SK-N-SH (cell line): ENCODE measurements at regions not wholly inside any gene's neighbourhood (a gene's known extent, or its start where the extent isn't known, plus 50 kb on each side); places are given as distances from the start of the nearest gene placed in this dataset.

Experiments used
- CTCF ChIA-PET: fragments of 300-600, 350-600 bp; formaldehyde crosslinking; extraction: SDS; loops from one replicate; lab custom pipeline; 2021; lab: Yijun Ruan, JAX
- POLR2A ChIA-PET: fragments of 350-600 bp; sonication (Branson Sonifier 250); formaldehyde crosslinking; extraction: SDS; loops from one replicate; lab custom pipeline; 2020; ENCODE audit warnings: antibody characterized with exemption, inconsistent platforms; lab: Yijun Ruan, JAX
- DNase-seq: peaks from one replicate; pipeline ENCODE4 v3.0.0; 2012
- H2AFZ ChIP-seq: fragments of 200-600 bp; sonication (generic); 2 replicates; pipeline ENCODE4 v1.8.1; 2016; ENCODE audit warnings: antibody characterized with exemption, mild to moderate bottlenecking, low read depth
- H3F3A ChIP-seq: fragments of 200-600 bp; sonication (generic); replicated peaks from 2 replicates; pipeline ENCODE3; 2016; ENCODE audit warnings: antibody characterized with exemption, mild to moderate bottlenecking; ENCODE audit not compliant: insufficient read depth
- H3K27ac ChIP-seq, 2 experiments: fragments of 200-500 bp in 1 of 2; fragments of 200-600 bp in 1 of 2; sonication (Bioruptor generic) in 1 of 2; sonication (generic), shearing (Covaris generic) in 1 of 2; 2 replicates each; pipeline versions ENCODE4 v1.5.1 to v1.6.1; 2014 to 2016; ENCODE audit warnings: low read depth in 2 of 2, inconsistent platforms in 1 of 2, low read length in 1 of 2, mild to moderate bottlenecking in 1 of 2, mixed read lengths in 1 of 2
- H3K27me3 ChIP-seq: fragments of 200-600 bp; sonication (generic), shearing (Covaris generic); 2 replicates; pipeline ENCODE4 v1.6.1; 2016; ENCODE audit warnings: mixed run types; ENCODE audit not compliant: insufficient read depth
- H3K36me3 ChIP-seq, 2 experiments: fragments of 200-500 bp in 1 of 2; fragments of 200-600 bp in 1 of 2; sonication (Bioruptor generic) in 1 of 2; sonication (generic) in 1 of 2; replicated peaks in 1 of 2; 2 replicates each; pipeline versions ENCODE3 to v1.5.1; 2014 to 2016; ENCODE audit warnings: low read length in 1 of 2, mild to moderate bottlenecking in 1 of 2; ENCODE audit not compliant: insufficient read depth in 2 of 2, control insufficient read depth in 1 of 2
- H3K4me1 ChIP-seq, 2 experiments: fragments of 200-500 bp in 1 of 2; fragments of 200-600 bp in 1 of 2; sonication (Bioruptor generic) in 1 of 2; sonication (generic), shearing (Covaris generic) in 1 of 2; 2 replicates each; pipeline versions ENCODE4 v1.5.1 to v1.6.1; 2014 to 2016; ENCODE audit warnings: low read depth in 1 of 2, low read length in 1 of 2, mixed run types in 1 of 2; ENCODE audit not compliant: insufficient read depth in 2 of 2, control insufficient read depth in 1 of 2
- H3K4me2 ChIP-seq: fragments of 200-600 bp; sonication (generic), shearing (Covaris generic); 2 replicates; pipeline ENCODE4 v1.6.1; 2017; ENCODE audit warnings: mixed run types
- H3K4me3 ChIP-seq, 2 experiments: fragments of 200-500 bp in 1 of 2; fragments of 200-600 bp in 1 of 2; sonication (Bioruptor generic) in 1 of 2; sonication (generic), shearing (Covaris generic) in 1 of 2; 2 replicates each; pipeline versions ENCODE4 v1.5.1 to v1.8.1; 2014 to 2016; ENCODE audit warnings: low read depth in 2 of 2, inconsistent platforms in 1 of 2, low read length in 1 of 2, mild to moderate bottlenecking in 1 of 2, mixed read lengths in 1 of 2, moderate library complexity in 1 of 2
- H3K79me2 ChIP-seq: fragments of 200-600 bp; sonication (generic); 2 replicates; pipeline ENCODE4 v1.8.1; 2017; ENCODE audit warnings: mild to moderate bottlenecking; ENCODE audit not compliant: insufficient read depth
- H3K9ac ChIP-seq: fragments of 200-600 bp; sonication (generic); 2 replicates; pipeline ENCODE4 v1.6.1; 2017; ENCODE audit warnings: mixed run types
- H3K9me2 ChIP-seq: fragments of 200-600 bp; sonication (generic); 2 replicates; pipeline ENCODE4 v1.6.1; 2017; ENCODE audit warnings: mixed run types
- H3K9me3 ChIP-seq: fragments of 200-600 bp; sonication (generic); 2 replicates; pipeline ENCODE4 v1.6.1; 2017; ENCODE audit warnings: mixed run types, mild to moderate bottlenecking, moderate library complexity
- H4K20me1 ChIP-seq: fragments of 200-600 bp; sonication (generic); 2 replicates; pipeline ENCODE4 v1.6.1; 2017; ENCODE audit warnings: mild to moderate bottlenecking, mixed run types; ENCODE audit not compliant: insufficient read depth
- EZH2phosphoT487 ChIP-seq: fragments of 200-600 bp; sonication (generic); IDR thresholded peaks from 2 replicates; pipeline ENCODE4 v1.6.1; 2017; ENCODE audit warnings: low read depth, mixed run types, mild to moderate bottlenecking, antibody characterized with exemption, moderate library complexity, borderline replicate concordance
- FOXM1 ChIP-seq: IDR thresholded peaks from 2 replicates; pipeline ENCODE4 v1.4.0; 2012; ENCODE audit warnings: low read depth, mild to moderate bottlenecking
- GABPA ChIP-seq: IDR thresholded peaks from 2 replicates; pipeline ENCODE4 v1.4.0; 2012; ENCODE audit warnings: low read depth, mild to moderate bottlenecking
- GATA2 ChIP-seq: sonication (generic); formaldehyde crosslinking; IDR thresholded peaks from 2 replicates; pipeline ENCODE4 v1.5.0; 2020; ENCODE audit warnings: mild to moderate bottlenecking, missing genetic modification reagents
- JUND ChIP-seq: IDR thresholded peaks from 2 replicates; pipeline ENCODE4 v1.4.0; 2012
- NRF1 ChIP-seq: IDR thresholded peaks from 2 replicates; pipeline ENCODE4 v1.6.1; 2012; ENCODE audit warnings: low read depth, mild to moderate bottlenecking, low read length
- POLR2AphosphoS5 ChIP-seq: IDR thresholded peaks from 2 replicates; pipeline ENCODE4 v1.6.1; 2012; ENCODE audit warnings: low read depth, low read length
- RFX5 ChIP-seq: IDR thresholded peaks from 2 replicates; pipeline ENCODE4 v1.6.1; 2012; ENCODE audit warnings: mild to moderate bottlenecking, improper control_type of control experiment, low read length
- SMC3 ChIP-seq: IDR thresholded peaks from 2 replicates; pipeline ENCODE4 v1.6.1; 2012; ENCODE audit warnings: low read depth, low read length, improper control_type of control experiment
- TAF1 ChIP-seq: IDR thresholded peaks from 2 replicates; pipeline ENCODE4 v1.6.1; 2012; ENCODE audit warnings: low read depth, mild to moderate bottlenecking, low read length, moderate library complexity, borderline replicate concordance
- TCF12 ChIP-seq: IDR thresholded peaks from 2 replicates; pipeline ENCODE4 v1.4.0; 2012
- YY1 ChIP-seq: IDR thresholded peaks from 2 replicates; pipeline ENCODE4 v1.4.0; 2012; ENCODE audit warnings: low read depth, mild to moderate bottlenecking
- ZBTB33 ChIP-seq: IDR thresholded peaks from 2 replicates; pipeline ENCODE4 v1.4.0; 2012; ENCODE audit warnings: low read depth, borderline replicate concordance
- WGBS: methylation state at CpG from one replicate; pipeline ENCODE4 v1.1.6; 2017; ENCODE audit warnings: low lambda C conversion rate; 5-methylcytosine and 5-hydroxymethylcytosine counted together

GRCh38 chr3:110754212-110754916, 317.3 kb upstream of the NECTIN3 start:
- Histone ChIP-seq H3F3A (no peaks in the 10 kb centered on the region), H3K4me1 (no peaks in the 10 kb centered on the region), H3K27me3 (no peaks in the 10 kb centered on the region), H3K27ac (no peak overlapping the region), H3K79me2 (no peaks in the 10 kb centered on the region), H3K4me3 (no peak overlapping the region), H3K9ac (no peak overlapping the region), H3K9me3 (no peaks in the 10 kb centered on the region), H2AFZ (no peak overlapping the region), H3K36me3 (no peaks in the 10 kb centered on the region), H3K4me2 (no peak overlapping the region), H4K20me1 (no peaks in the 10 kb centered on the region), H3K9me2 (no peaks in the 10 kb centered on the region)
- ChIA-PET CTCF (interaction anchor here (1.0 kb wide), 1 partner anchor 13 kb away, joined by 4 read pairs; no protein-coding TSS in a partner anchor), POLR2A (no interaction called here)
- TF ChIP-seq TAF1 (no peak), YY1 (no peak), EZH2phosphoT487 (no peak), SMC3 (no peak), GABPA (no peak)
- DNase-seq: no peak
- 59% methylated on average over 3 of the region's 3 CpGs for WGBS

GRCh38 chr3:110755345-110755744, 316.3 kb upstream of the NECTIN3 start:
- POLR2A ChIA-PET: no interaction called here
- Histone ChIP-seq H3K4me3 (no peak overlapping the region), H2AFZ (no peak overlapping the region), H3K9me3 (no peaks in the 10 kb centered on the region)
- DNase-seq: no peak
- 82% methylated on average over 7 of the region's 7 CpGs for WGBS
- TF ChIP-seq TAF1: no peak
- no peak for TF ChIP-seq JUND
- no peak for TF ChIP-seq FOXM1
- no peak for TF ChIP-seq RFX5
- no peak for TF ChIP-seq NRF1
- no peak for TF ChIP-seq POLR2AphosphoS5
- no peak for TF ChIP-seq EZH2phosphoT487
- no peak for TF ChIP-seq TCF12
- no peak for TF ChIP-seq ZBTB33
- TF ChIP-seq GATA2 (CRISPR knock-in tag): no peak
- TF ChIP-seq, all 33 proteins: peak for 0
- H3F3A ChIP-seq: no peaks in the 10 kb centered on the region
- H4K20me1 ChIP-seq: no peaks in the 10 kb centered on the region
- CTCF ChIA-PET: no interaction called here
- no peak overlapping the region for H3K9ac ChIP-seq
- no peaks in the 10 kb centered on the region for H3K9me2 ChIP-seq
- H3K4me1 ChIP-seq: no peaks in the 10 kb centered on the region
- H3K27me3 ChIP-seq: no peaks in the 10 kb centered on the region
- H3K4me2 ChIP-seq: no peak overlapping the region
- H3K79me2 ChIP-seq: no peaks in the 10 kb centered on the region
- H3K27ac ChIP-seq: no peak overlapping the region
- no peaks in the 10 kb centered on the region for H3K36me3 ChIP-seq
